Activated B cell treated with CpG ODN at 0.5 μM for 24 hours (primary cell): ENCODE measurements at regions not wholly inside any gene's neighbourhood (a gene's known extent, or its start where the extent isn't known, plus 50 kb on each side); places are given as distances from the start of the nearest gene placed in this dataset.

Experiments
- ATAC-seq: fragments of 200-7000 bp; cut with Tn5 transposase; one replicate; pipeline ENCODE4 v1.10.0; 2021; ENCODE audit warnings: low read depth, mild to moderate bottlenecking, moderate library complexity
- CTCF ChIA-PET: fragments of 350-600 bp; sonication (Branson Sonifier 250); formaldehyde crosslinking; loops from one replicate; lab custom pipeline; 2021; ENCODE audit warnings: antibody characterized with exemption; lab: Charles Lee
- POLR2A ChIA-PET: fragments of 350-600 bp; sonication (Branson Sonifier 250); formaldehyde crosslinking; loops from one replicate; lab custom pipeline; 2021; ENCODE audit warnings: antibody characterized with exemption; lab: Charles Lee
- DNase-seq: peaks from one replicate; pipeline ENCODE4 v3.0.0; 2022
- H3K27ac Mint-ChIP-seq: one replicate; pipeline ENCODE4 v1.8.0; 2020; ENCODE audit warnings: mixed read lengths
- H3K27me3 Mint-ChIP-seq: one replicate; pipeline ENCODE4 v1.8.0; 2021; ENCODE audit warnings: mixed read lengths
- H3K36me3 Mint-ChIP-seq: one replicate; pipeline ENCODE4 v1.8.0; 2021; ENCODE audit warnings: low read depth, mixed read lengths
- H3K4me1 Mint-ChIP-seq: one replicate; pipeline ENCODE4 v1.8.0; 2021; ENCODE audit warnings: mixed read lengths
- H3K4me3 Mint-ChIP-seq: one replicate; pipeline ENCODE4 v1.8.0; 2020; ENCODE audit warnings: mild to moderate bottlenecking, mixed read lengths
- H3K9me3 Mint-ChIP-seq: one replicate; pipeline ENCODE4 v1.8.0; 2020; ENCODE audit warnings: mixed read lengths
- intact Hi-C: fragments of 100-400 bp; cut with micrococcal nuclease; formaldehyde crosslinking; loops from one replicate; pipeline ENCODE4 v1.15.1; 2024
- TF ChIP-seq, protein P1 (sequence below): fragments of 200-600 bp; IDR thresholded peaks from one replicate; pipeline ENCODE4 v1.8.0; 2022; ENCODE audit warnings: antibody characterized with exemption, mild to moderate bottlenecking

GRCh38 chr10:20455774-20456173, 441.3 kb downstream of the NEBL start:
- ChIA-PET CTCF (no interaction called here), POLR2A (no interaction called here)
- Mint-ChIP-seq H3K4me3 (no peak overlapping the region), H3K4me1 (no peaks in the 10 kb centered on the region), H3K27ac (no peak overlapping the region), H3K36me3 (no peaks in the 10 kb centered on the region), H3K9me3 (peaks cover 2% of the 10 kb centered on the region), H3K27me3 (no peaks in the 10 kb centered on the region)
- intact Hi-C loops: no loop called here
- ATAC-seq (no peak), DNase-seq (no peak)
- TF ChIP-seq, protein P1, sequence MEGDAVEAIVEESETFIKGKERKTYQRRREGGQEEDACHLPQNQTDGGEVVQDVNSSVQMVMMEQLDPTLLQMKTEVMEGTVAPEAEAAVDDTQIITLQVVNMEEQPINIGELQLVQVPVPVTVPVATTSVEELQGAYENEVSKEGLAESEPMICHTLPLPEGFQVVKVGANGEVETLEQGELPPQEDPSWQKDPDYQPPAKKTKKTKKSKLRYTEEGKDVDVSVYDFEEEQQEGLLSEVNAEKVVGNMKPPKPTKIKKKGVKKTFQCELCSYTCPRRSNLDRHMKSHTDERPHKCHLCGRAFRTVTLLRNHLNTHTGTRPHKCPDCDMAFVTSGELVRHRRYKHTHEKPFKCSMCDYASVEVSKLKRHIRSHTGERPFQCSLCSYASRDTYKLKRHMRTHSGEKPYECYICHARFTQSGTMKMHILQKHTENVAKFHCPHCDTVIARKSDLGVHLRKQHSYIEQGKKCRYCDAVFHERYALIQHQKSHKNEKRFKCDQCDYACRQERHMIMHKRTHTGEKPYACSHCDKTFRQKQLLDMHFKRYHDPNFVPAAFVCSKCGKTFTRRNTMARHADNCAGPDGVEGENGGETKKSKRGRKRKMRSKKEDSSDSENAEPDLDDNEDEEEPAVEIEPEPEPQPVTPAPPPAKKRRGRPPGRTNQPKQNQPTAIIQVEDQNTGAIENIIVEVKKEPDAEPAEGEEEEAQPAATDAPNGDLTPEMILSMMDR: no peak

DNA sequence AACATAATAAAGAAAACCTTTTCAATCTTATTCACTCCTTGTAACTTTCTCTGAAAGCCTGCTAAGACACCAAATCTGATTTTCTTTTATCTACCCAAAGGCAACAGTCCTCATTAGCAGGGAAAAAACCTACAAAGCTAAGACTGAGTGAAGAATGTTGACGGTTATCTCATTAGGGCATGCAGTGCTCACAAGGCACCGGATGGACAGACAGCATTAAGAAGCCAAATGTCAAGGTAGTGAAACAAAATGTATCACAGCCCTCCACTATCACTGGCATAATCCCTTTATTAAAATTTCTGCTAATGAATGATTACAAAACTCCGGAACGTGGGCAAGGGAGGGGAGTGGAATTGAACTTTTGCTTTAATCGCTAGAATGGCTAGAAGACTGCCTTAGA, 442.8 kb downstream of the NEBL start:
- Mint-ChIP-seq H3K27me3 (no peaks in the 10 kb centered on the region), H3K27ac (no peak overlapping the region), H3K4me1 (no peaks in the 10 kb centered on the region), H3K9me3 (no peaks in the 10 kb centered on the region), H3K36me3 (no peaks in the 10 kb centered on the region), H3K4me3 (no peak overlapping the region)
- no peak for DNase-seq
- TF ChIP-seq, protein P1: no peak
- intact Hi-C loops: no loop called here
- CTCF ChIA-PET: no interaction called here
- POLR2A ChIA-PET: no interaction called here
- ATAC-seq: no peak

GRCh38 chr10:20446561-20447193, 450.4 kb downstream of the NEBL start:
- no peak for ATAC-seq
- H3K9me3 Mint-ChIP-seq: peaks cover 11% of the 10 kb centered on the region
- no peaks in the 10 kb centered on the region for H3K27me3 Mint-ChIP-seq
- no peak for DNase-seq
- intact Hi-C loops: no loop called here
- no peaks in the 10 kb centered on the region for H3K36me3 Mint-ChIP-seq
- H3K4me3 Mint-ChIP-seq: no peak overlapping the region
- CTCF ChIA-PET: no interaction called here
- TF ChIP-seq, protein P1: no peak
- no peak overlapping the region for H3K27ac Mint-ChIP-seq
- H3K4me1 Mint-ChIP-seq: no peaks in the 10 kb centered on the region
- POLR2A ChIA-PET: no interaction called here

DNA sequence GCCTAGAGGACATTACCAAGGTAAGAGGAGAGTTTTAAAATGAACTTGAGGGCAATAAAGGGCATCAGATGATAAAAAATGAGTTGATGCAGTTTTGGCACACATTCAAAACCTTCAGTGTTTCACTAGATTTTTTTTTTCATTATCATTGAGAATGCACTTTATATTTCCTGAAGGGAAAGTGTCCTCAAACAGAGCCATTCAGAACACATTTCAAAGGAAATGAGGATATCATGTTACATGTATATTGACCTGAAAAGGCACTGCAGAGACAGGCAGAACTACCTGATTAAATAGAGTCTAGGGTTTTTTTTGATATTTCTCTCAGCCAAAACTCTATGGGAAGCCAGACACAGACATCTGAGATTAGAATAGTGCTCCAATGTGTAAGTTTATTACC, 454.0 kb downstream of the NEBL start:
- no peak for DNase-seq
- intact Hi-C loops: no loop called here
- no peak overlapping the region for H3K4me3 Mint-ChIP-seq
- no peaks in the 10 kb centered on the region for H3K4me1 Mint-ChIP-seq
- POLR2A ChIA-PET: no interaction called here
- TF ChIP-seq, protein P1: no peak
- ATAC-seq: no peak
- H3K9me3 Mint-ChIP-seq: peaks cover 14% of the 10 kb centered on the region
- H3K27ac Mint-ChIP-seq: no peak overlapping the region
- CTCF ChIA-PET: no interaction called here
- H3K36me3 Mint-ChIP-seq: no peaks in the 10 kb centered on the region
- no peaks in the 10 kb centered on the region for H3K27me3 Mint-ChIP-seq

- DNase-seq: no peak
- ChIA-PET CTCF (no interaction called here), POLR2A (no interaction called here)
- TF ChIP-seq, protein P1: no peak
- Mint-ChIP-seq H3K9me3 (peaks cover 11% of the 10 kb centered on the region), H3K4me1 (no peaks in the 10 kb centered on the region), H3K36me3 (no peaks in the 10 kb centered on the region), H3K27ac (no peak overlapping the region), H3K4me3 (no peak overlapping the region), H3K27me3 (no peaks in the 10 kb centered on the region)
- no peak for ATAC-seq
- intact Hi-C loops: no loop called here
Measured at GRCh38 chr10:20429742-20430141, 467.4 kb downstream of the NEBL start.
